HepG2 (cell line): ENCODE measurements at regions not wholly inside any gene's neighbourhood (a gene's known extent, or its start where the extent isn't known, plus 50 kb on each side); places are given as distances from the start of the nearest gene placed in this dataset.

Source experiments
- ATAC-seq: fragments of 200-7000 bp; cut with Tn5 transposase; 3 replicates; pipeline ENCODE4 v1.9.1; 2020; ENCODE audit warnings: mild to moderate bottlenecking, moderate library complexity
- BruUV-seq: library from RNA; stranded (reverse); fragments of 400-500 nt; replicated peaks from 2 replicates; lab custom pipeline; 2021; lab: Mats Ljungman, UMichigan
- CTCF ChIA-PET: fragments of 300-600 bp; formaldehyde crosslinking; extraction: SDS; loops from one replicate; lab custom pipeline; 2021; ENCODE audit warnings: low total read pairs, inconsistent platforms, low intra/inter-chr PET ratio; lab: Yijun Ruan, JAX
- POLR2A ChIA-PET: fragments of 350-600 bp; sonication (Branson Sonifier 250); formaldehyde crosslinking; loops from one replicate; lab custom pipeline; 2020; ENCODE audit warnings: antibody characterized with exemption, inconsistent platforms; lab: Yijun Ruan, JAX
- DNase-seq: peaks from one replicate; pipeline ENCODE4 v3.0.0-alpha.2; 2015; ENCODE audit warnings: low spot score
- FAIRE-seq: peaks from 3 replicates; lab custom pipeline; 2011; peaks lifted over from hg19 to GRCh38; lab: Jason Lieb, UNC
- H2AFZ ChIP-seq: one replicate; pipeline ENCODE4 v1.6.1; 2011; ENCODE audit warnings: low read length, inconsistent platforms
- H3K27ac ChIP-seq: fragments of 300-600 bp; 3 replicates; pipeline ENCODE4 v1.8.0; 2011; ENCODE audit warnings: mixed run types, mild to moderate bottlenecking, mixed read lengths, low read length, inconsistent platforms; ENCODE audit not compliant: insufficient read depth; ENCODE audit errors: extremely low read length
- H3K27me3 ChIP-seq, 2 experiments: fragments of 200-600 bp in 1 of 2; 2 replicates in 1 of 2; 3 replicates in 1 of 2; pipeline versions ENCODE4 v1.6.0 to v1.8.0; 2011; ENCODE audit warnings: low read length in 2 of 2, mild to moderate bottlenecking in 2 of 2, moderate library complexity in 2 of 2, inconsistent platforms in 1 of 2; ENCODE audit not compliant: insufficient read depth in 2 of 2, control insufficient read depth in 1 of 2
- H3K36me3 ChIP-seq, 2 experiments: fragments of 200-600 bp in 1 of 2; replicated peaks in 1 of 2; 2 replicates in 1 of 2; 3 replicates in 1 of 2; pipeline versions ENCODE4 v1.5.1 to v1.8.0; 2011; ENCODE audit warnings: low read length in 2 of 2, inconsistent platforms in 1 of 2; ENCODE audit not compliant: insufficient read depth in 2 of 2, control insufficient read depth in 1 of 2
- H3K4me1 ChIP-seq: 2 replicates; pipeline ENCODE4 v1.5.1; 2012; ENCODE audit warnings: low read length, inconsistent platforms; ENCODE audit not compliant: insufficient read depth
- H3K4me2 ChIP-seq: 2 replicates; pipeline ENCODE4 v1.6.0; 2011; ENCODE audit warnings: low read depth, low read length, inconsistent platforms
- H3K4me3 ChIP-seq, 3 experiments: fragments of 200-600 bp in 1 of 3; sonication (generic), shearing (Covaris generic) in 1 of 3; replicated peaks in 1 of 3; 2 replicates each; pipeline ENCODE4 v1.5.1; 2011 to 2016; ENCODE audit warnings: low read length in 3 of 3, inconsistent platforms in 2 of 3, low read depth in 2 of 3, mild to moderate bottlenecking in 2 of 3, control low read depth in 1 of 3, mixed read lengths in 1 of 3; ENCODE audit not compliant: insufficient read depth in 1 of 3
- H3K79me2 ChIP-seq: one replicate; pipeline ENCODE4 v1.6.1; 2011; ENCODE audit warnings: low read length, inconsistent platforms; ENCODE audit not compliant: insufficient read depth
- H3K9ac ChIP-seq: 2 replicates; pipeline ENCODE4 v1.6.0; 2011; ENCODE audit warnings: mild to moderate bottlenecking, low read depth, low read length, inconsistent platforms; ENCODE audit not compliant: insufficient read depth
- H3K9me3 ChIP-seq: 2 replicates; pipeline ENCODE4 v1.5.1; 2012; ENCODE audit warnings: mild to moderate bottlenecking, low read length
- H4K20me1 ChIP-seq: 2 replicates; pipeline ENCODE4 v1.6.0; 2011; ENCODE audit warnings: inconsistent platforms, mild to moderate bottlenecking, low read length, moderate library complexity; ENCODE audit not compliant: insufficient read depth
- DPF2 ChIP-seq: sonication (generic); formaldehyde crosslinking; IDR thresholded peaks from 2 replicates; pipeline ENCODE4 v1.4.0; 2020; ENCODE audit warnings: mild to moderate bottlenecking, low read depth, missing genetic modification reagents, borderline replicate concordance
- EEA1 ChIP-seq: sonication (generic); formaldehyde crosslinking; IDR thresholded peaks from 2 replicates; pipeline ENCODE4 v1.5.1; 2020; ENCODE audit warnings: mild to moderate bottlenecking, missing genetic modification reagents, borderline replicate concordance
- MTA1 ChIP-seq: sonication (generic); formaldehyde crosslinking; IDR thresholded peaks from 2 replicates; pipeline ENCODE4 v1.4.0; 2020; ENCODE audit warnings: missing genetic modification reagents, mild to moderate bottlenecking, borderline replicate concordance
- RCOR2 ChIP-seq: IDR thresholded peaks from 2 replicates; pipeline ENCODE4 v1.6.1; 2016; ENCODE audit warnings: missing biosample characterization, missing genetic modification reagents
- SP2 ChIP-seq: sonication (generic); formaldehyde crosslinking; IDR thresholded peaks from 2 replicates; pipeline ENCODE4 v1.5.1; 2020; ENCODE audit warnings: mild to moderate bottlenecking, missing genetic modification reagents
- TBX2 ChIP-seq: sonication (generic); formaldehyde crosslinking; IDR thresholded peaks from 2 replicates; pipeline ENCODE4 v1.5.0; 2020; ENCODE audit warnings: missing genetic modification reagents, mild to moderate bottlenecking, borderline replicate concordance
- TCF7L2 ChIP-seq: IDR thresholded peaks from 2 replicates; pipeline ENCODE4 v1.6.1; 2011; ENCODE audit warnings: mild to moderate bottlenecking, low read depth, low read length, moderate library complexity
- ZNF703 ChIP-seq: sonication (generic); formaldehyde crosslinking; IDR thresholded peaks from 2 replicates; pipeline ENCODE4 v1.5.1; 2020; ENCODE audit warnings: missing genetic modification reagents, mild to moderate bottlenecking, moderate library complexity, borderline replicate concordance
- ZNF782 ChIP-seq: sonication (generic); formaldehyde crosslinking; IDR thresholded peaks from 2 replicates; pipeline ENCODE4 v1.4.0; 2020; ENCODE audit warnings: missing genetic modification reagents, mild to moderate bottlenecking, borderline replicate concordance
- WGBS: methylation state at CpG from one replicate; pipeline ENCODE4 v1.1.6; 2017; ENCODE audit warnings: low lambda C conversion rate; 5-methylcytosine and 5-hydroxymethylcytosine counted together
- in situ Hi-C: cut with HindIII; loops from 2 replicates; pipeline ENCODE4 v1.10.0; 2017; ENCODE audit warnings: low pct_unique_long_range_greater_than_20kb; ENCODE audit not compliant: extremely low pct_ligation_motif_present
- intact Hi-C: fragments of 100-400 bp; cut with micrococcal nuclease; formaldehyde crosslinking; loops from one replicate; pipeline ENCODE4 v1.10.0; 2022; ENCODE audit not compliant: unreplicated experiment
- TF ChIP-seq, protein P1 (sequence below): sonication (generic); formaldehyde crosslinking; IDR thresholded peaks from 2 replicates; pipeline ENCODE4 v1.4.0; 2020; ENCODE audit warnings: missing genetic modification reagents
- TF ChIP-seq, protein P2 (sequence below): sonication (generic); formaldehyde crosslinking; IDR thresholded peaks from 2 replicates; pipeline ENCODE4 v1.4.0; 2020; ENCODE audit warnings: mild to moderate bottlenecking, missing genetic modification reagents
- TF ChIP-seq, protein P3 (sequence below): sonication (generic); formaldehyde crosslinking; IDR thresholded peaks from 2 replicates; pipeline ENCODE4 v1.5.1; 2020; ENCODE audit warnings: mild to moderate bottlenecking, missing genetic modification reagents, moderate library complexity

GRCh38 chr10:60459701-60460457, 70.2 kb upstream of the ANK3 start:
- no peak for FAIRE-seq
- Histone ChIP-seq H3K9me3 (no peaks in the 10 kb centered on the region), H3K4me1 (no peaks in the 10 kb centered on the region), H3K27ac (no peak overlapping the region), H3K79me2 (no peaks in the 10 kb centered on the region), H3K9ac (no peak overlapping the region), H4K20me1 (no peaks in the 10 kb centered on the region), H3K4me3 (no peak overlapping the region), H3K36me3 (no peaks in the 10 kb centered on the region), H2AFZ (no peak overlapping the region), H3K4me2 (no peak overlapping the region), H3K27me3 (no peaks in the 10 kb centered on the region; a peak in 1 of 5 replicates)
- ChIA-PET POLR2A (no interaction called here), CTCF (no interaction called here)
- ATAC-seq, result no peak
- no peak for DNase-seq
- WGBS, result 0% methylated on average over 4 of the region's 4 CpGs
- no TSS peak for BruUV-seq
- intact Hi-C loops (no loop called here), in situ Hi-C loops (loop anchor here (10.0 kb wide), 2 partner anchors 195 to 305 kb away; no protein-coding TSS in a partner anchor)
- TF ChIP-seq, protein P1, sequence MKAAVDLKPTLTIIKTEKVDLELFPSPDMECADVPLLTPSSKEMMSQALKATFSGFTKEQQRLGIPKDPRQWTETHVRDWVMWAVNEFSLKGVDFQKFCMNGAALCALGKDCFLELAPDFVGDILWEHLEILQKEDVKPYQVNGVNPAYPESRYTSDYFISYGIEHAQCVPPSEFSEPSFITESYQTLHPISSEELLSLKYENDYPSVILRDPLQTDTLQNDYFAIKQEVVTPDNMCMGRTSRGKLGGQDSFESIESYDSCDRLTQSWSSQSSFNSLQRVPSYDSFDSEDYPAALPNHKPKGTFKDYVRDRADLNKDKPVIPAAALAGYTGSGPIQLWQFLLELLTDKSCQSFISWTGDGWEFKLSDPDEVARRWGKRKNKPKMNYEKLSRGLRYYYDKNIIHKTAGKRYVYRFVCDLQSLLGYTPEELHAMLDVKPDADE, result no peak
- TF ChIP-seq ZNF703 (CRISPR knock-in tag), result no peak
- no peak for TF ChIP-seq MTA1 (CRISPR knock-in tag)
- no peak for TF ChIP-seq RCOR2 (CRISPR knock-in tag)
- no peak for TF ChIP-seq TBX2 (CRISPR knock-in tag)
- no peak for TF ChIP-seq TCF7L2
- TF ChIP-seq EEA1 (CRISPR knock-in tag), result no peak
- TF ChIP-seq SP2 (CRISPR knock-in tag), result no peak
- no peak for TF ChIP-seq DPF2 (CRISPR knock-in tag)
- TF ChIP-seq, protein P2, sequence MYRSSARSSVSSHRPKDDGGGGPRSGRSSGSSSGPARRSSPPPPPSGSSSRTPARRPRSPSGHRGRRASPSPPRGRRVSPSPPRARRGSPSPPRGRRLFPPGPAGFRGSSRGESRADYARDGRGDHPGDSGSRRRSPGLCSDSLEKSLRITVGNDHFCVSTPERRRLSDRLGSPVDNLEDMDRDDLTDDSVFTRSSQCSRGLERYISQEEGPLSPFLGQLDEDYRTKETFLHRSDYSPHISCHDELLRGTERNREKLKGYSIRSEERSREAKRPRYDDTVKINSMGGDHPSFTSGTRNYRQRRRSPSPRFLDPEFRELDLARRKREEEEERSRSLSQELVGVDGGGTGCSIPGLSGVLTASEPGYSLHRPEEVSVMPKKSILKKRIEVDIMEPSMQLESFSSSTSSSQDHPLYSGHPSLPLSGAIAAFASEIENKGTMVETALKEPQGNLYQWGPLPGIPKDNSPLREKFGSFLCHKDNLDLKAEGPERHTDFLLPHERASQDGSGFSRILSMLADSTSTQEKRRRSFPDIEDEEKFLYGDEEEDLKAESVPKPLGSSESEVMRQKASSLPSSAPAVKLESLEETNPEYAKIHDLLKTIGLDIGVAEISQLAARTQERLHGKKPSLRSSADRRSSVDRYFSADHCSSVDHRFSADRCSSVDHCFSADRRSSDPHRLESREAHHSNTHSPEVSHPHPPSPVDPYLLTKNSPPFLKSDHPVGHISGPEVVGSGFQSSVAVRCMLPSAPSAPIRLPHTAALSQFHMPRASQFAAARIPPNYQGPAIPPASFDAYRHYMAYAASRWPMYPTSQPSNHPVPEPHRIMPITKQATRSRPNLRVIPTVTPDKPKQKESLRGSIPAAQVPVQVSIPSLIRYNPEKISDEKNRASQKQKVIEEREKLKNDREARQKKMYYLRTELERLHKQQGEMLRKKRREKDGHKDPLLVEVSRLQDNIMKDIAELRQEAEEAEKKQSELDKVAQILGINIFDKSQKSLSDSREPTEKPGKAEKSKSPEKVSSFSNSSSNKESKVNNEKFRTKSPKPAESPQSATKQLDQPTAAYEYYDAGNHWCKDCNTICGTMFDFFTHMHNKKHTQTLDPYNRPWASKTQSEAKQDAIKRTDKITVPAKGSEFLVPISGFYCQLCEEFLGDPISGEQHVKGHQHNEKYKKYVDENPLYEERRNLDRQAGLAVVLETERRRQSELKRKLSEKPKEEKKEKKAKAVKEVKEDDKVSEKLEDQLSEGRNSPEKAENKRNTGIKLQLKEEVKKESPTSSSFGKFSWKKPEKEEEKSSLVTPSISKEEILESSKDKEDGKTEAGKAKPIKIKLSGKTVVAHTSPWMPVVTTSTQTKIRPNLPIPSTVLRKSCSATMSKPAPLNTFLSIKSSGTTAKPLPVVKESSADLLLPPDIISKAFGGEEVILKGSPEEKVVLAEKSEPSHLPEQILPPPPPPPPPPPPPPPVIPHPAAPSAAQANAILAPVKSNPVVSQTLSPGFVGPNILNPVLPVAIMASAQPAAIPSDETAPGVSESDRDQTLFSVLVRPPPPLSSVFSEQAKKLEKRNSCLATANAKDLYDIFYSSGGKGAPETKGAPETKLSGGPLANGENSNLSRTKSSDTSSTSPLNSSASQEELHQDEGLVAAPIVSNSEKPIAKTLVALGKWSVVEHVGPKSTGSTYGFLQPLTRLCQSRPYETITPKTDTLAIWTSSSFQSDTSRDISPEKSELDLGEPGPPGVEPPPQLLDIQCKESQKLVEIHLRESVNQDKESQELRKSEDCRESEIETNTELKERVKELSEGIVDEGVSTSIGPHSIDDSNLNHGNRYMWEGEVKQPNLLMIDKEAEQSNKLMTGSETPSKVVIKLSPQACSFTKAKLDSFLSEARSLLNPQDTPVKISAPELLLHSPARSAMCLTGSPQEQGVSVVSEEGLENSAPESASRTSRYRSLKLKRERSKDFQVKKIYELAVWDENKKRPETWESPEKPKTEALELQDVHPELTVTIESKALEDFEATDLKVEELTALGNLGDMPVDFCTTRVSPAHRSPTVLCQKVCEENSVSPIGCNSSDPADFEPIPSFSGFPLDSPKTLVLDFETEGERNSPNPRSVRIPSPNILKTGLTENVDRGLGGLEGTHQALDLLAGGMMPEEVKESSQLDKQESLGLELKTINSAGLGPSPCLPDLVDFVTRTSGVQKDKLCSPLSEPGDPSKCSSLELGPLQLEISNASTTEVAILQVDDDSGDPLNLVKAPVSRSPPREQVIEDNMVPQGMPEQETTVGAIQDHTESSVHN (CRISPR knock-in tag), result no peak
- TF ChIP-seq, protein P3, sequence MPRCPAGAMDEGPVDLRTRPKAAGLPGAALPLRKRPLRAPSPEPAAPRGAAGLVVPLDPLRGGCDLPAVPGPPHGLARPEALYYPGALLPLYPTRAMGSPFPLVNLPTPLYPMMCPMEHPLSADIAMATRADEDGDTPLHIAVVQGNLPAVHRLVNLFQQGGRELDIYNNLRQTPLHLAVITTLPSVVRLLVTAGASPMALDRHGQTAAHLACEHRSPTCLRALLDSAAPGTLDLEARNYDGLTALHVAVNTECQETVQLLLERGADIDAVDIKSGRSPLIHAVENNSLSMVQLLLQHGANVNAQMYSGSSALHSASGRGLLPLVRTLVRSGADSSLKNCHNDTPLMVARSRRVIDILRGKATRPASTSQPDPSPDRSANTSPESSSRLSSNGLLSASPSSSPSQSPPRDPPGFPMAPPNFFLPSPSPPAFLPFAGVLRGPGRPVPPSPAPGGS (CRISPR knock-in tag), result no peak
- TF ChIP-seq ZNF782 (CRISPR knock-in tag), result no peak
